Thoracic aorta (tissue), 2 donors: ENCODE measurements at regions not wholly inside any gene's neighbourhood (a gene's known extent, or its start where the extent isn't known, plus 50 kb on each side); places are given as distances from the start of the nearest gene placed in this dataset.

ENCODE experiments used
- ATAC-seq: fragments of 150-250 bp; one replicate; pipeline ENCODE4 v1.8.0; 2017; ENCODE audit warnings: low read depth; ENCODE audit not compliant: insufficient number of reproducible peaks, low FRiP score
- DNase-seq: peaks from one replicate; pipeline ENCODE4 v3.0.0-alpha.2; 2020; ENCODE audit warnings: low spot score
- H3K27ac ChIP-seq, 2 donors: fragments of 200-600 bp; sonication (generic); 1 replicate in 1 of 2; 2 replicates in 1 of 2; pipeline ENCODE4 v1.5.1; 2016; ENCODE audit warnings: mild to moderate bottlenecking in 2 of 2, moderate library complexity in 2 of 2
- H3K27me3 ChIP-seq: fragments of 200-600 bp; sonication (generic); replicated peaks from 2 replicates; pipeline ENCODE4 v1.6.0; 2016; ENCODE audit warnings: mild to moderate bottlenecking; ENCODE audit not compliant: insufficient read depth
- H3K36me3 ChIP-seq: fragments of 200-600 bp; sonication (generic); one replicate; pipeline ENCODE4 v1.5.1; 2016
- H3K4me1 ChIP-seq, 2 donors: fragments of 200-600 bp; sonication (generic); 1 replicate in 1 of 2; 2 replicates in 1 of 2; pipeline versions ENCODE4 v1.5.1 to v1.6.0; 2016; ENCODE audit warnings: low read depth in 2 of 2, mild to moderate bottlenecking in 1 of 2; ENCODE audit not compliant: control insufficient read depth in 1 of 2
- H3K4me3 ChIP-seq: fragments of 200-600 bp; sonication (generic); 2 replicates; pipeline ENCODE4 v1.5.1; 2016; ENCODE audit warnings: mild to moderate bottlenecking
- H3K9me3 ChIP-seq: fragments of 200-600 bp; sonication (generic); 2 replicates; pipeline ENCODE4 v1.5.1; 2016
- TF ChIP-seq, protein P1 (sequence below): fragments of 200-600 bp; sonication (generic); IDR thresholded peaks from one replicate; pipeline ENCODE4 v1.5.1; 2019; ENCODE audit warnings: antibody characterized with exemption

GRCh38 chr12:107903341-107904061 is 129.0 kb downstream of the ASCL4 start:
- TF ChIP-seq, protein P1, sequence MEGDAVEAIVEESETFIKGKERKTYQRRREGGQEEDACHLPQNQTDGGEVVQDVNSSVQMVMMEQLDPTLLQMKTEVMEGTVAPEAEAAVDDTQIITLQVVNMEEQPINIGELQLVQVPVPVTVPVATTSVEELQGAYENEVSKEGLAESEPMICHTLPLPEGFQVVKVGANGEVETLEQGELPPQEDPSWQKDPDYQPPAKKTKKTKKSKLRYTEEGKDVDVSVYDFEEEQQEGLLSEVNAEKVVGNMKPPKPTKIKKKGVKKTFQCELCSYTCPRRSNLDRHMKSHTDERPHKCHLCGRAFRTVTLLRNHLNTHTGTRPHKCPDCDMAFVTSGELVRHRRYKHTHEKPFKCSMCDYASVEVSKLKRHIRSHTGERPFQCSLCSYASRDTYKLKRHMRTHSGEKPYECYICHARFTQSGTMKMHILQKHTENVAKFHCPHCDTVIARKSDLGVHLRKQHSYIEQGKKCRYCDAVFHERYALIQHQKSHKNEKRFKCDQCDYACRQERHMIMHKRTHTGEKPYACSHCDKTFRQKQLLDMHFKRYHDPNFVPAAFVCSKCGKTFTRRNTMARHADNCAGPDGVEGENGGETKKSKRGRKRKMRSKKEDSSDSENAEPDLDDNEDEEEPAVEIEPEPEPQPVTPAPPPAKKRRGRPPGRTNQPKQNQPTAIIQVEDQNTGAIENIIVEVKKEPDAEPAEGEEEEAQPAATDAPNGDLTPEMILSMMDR = no peak
- Histone ChIP-seq H3K9me3 (no peaks in the 10 kb centered on the region), H3K27ac (no peak overlapping the region), H3K36me3 (no peaks in the 10 kb centered on the region), H3K4me1 (peaks cover 5 to 6% of the 10 kb centered on the region in 2 donors), H3K4me3 (peak overlapping the region; percentile 66), H3K27me3 (no peaks in the 10 kb centered on the region)
- ATAC-seq (no peak), DNase-seq (no peak)

- Histone ChIP-seq H3K9me3 (no peaks in the 10 kb centered on the region), H3K4me1 (peaks cover 5 to 6% of the 10 kb centered on the region in 2 donors), H3K4me3 (no peak overlapping the region), H3K27ac (no peak overlapping the region), H3K36me3 (no peaks in the 10 kb centered on the region), H3K27me3 (no peaks in the 10 kb centered on the region)
- ATAC-seq = no peak
- TF ChIP-seq, protein P1 = no peak
- no peak for DNase-seq
Measured at GRCh38 chr12:107906707-107907106, 132.2 kb downstream of the ASCL4 start.

DNA sequence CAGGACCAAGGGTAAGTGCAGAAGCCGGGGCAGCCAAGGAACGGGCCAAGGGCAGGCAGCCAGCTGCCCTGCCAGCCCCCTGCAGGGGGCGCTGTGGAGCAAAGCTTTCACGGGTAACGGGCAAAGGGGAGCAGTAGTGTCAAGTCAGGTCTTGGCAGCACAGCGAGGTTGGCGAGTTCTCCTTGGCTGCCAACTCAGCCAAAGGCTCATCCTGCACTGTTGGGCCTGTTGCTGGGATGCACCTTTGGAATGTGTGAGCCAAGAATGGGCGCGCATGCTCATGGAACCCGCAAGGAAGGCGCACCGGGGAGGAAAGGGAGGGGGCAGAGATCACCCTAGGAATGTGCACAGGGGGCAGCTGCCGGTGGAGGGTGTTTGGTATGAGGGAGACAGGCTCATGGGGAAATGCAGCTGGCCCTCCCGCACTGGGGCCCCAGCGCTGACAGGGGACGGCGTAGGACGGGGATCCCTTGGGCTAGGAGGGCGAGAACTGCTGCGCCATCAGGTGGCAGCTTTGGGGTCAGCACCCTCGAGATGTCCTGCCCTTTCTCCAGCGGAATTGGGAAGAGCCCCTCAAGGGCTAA is 138.0 kb downstream of the ASCL4 start:
- Histone ChIP-seq H3K36me3 (no peaks in the 10 kb centered on the region), H3K9me3 (no peaks in the 10 kb centered on the region), H3K4me1 (no peaks in the 10 kb centered on the region), H3K27ac (no peak overlapping the region), H3K27me3 (no peaks in the 10 kb centered on the region), H3K4me3 (no peak overlapping the region)
- ATAC-seq = no peak
- no peak for DNase-seq
- TF ChIP-seq, protein P1 = peak; percentile 14

- Histone ChIP-seq H3K36me3 (no peaks in the 10 kb centered on the region), H3K4me1 (no peaks in the 10 kb centered on the region), H3K27ac (no peak overlapping the region), H3K27me3 (no peaks in the 10 kb centered on the region), H3K9me3 (no peaks in the 10 kb centered on the region), H3K4me3 (no peak overlapping the region)
- ATAC-seq (no peak), DNase-seq (no peak)
- TF ChIP-seq, protein P1 = no peak
Measured at GRCh38 chr12:107914460-107914977, 140.0 kb downstream of the ASCL4 start.

- no peaks in the 10 kb centered on the region for H3K36me3 ChIP-seq
- DNase-seq (no peak), ATAC-seq (no peak)
- H3K9me3 ChIP-seq = no peaks in the 10 kb centered on the region
- no peaks in the 10 kb centered on the region for H3K4me1 ChIP-seq
- H3K4me3 ChIP-seq = no peak overlapping the region
- TF ChIP-seq, protein P1 = peak; percentile 43
- no peaks in the 10 kb centered on the region for H3K27me3 ChIP-seq
- H3K27ac ChIP-seq = no peak overlapping the region
Measured at GRCh38 chr12:107917912-107918800, 143.7 kb downstream of the ASCL4 start.
